DOHH2 (cell line): ENCODE measurements at regions not wholly inside any gene's neighbourhood (a gene's known extent, or its start where the extent isn't known, plus 50 kb on each side); places are given as distances from the start of the nearest gene placed in this dataset.

Experiments used
- H3F3A ChIP-seq: fragments of 200-600 bp; sonication (generic), shearing (Covaris generic); 2 replicates; pipeline ENCODE4 v1.6.0; 2016; ENCODE audit warnings: antibody characterized with exemption, mild to moderate bottlenecking; ENCODE audit not compliant: control insufficient read depth, insufficient read depth
- H3K27ac ChIP-seq: fragments of 200-600 bp; sonication (generic); 2 replicates; pipeline ENCODE4 v1.5.1; 2014; ENCODE audit warnings: low read depth, mild to moderate bottlenecking, low read length, moderate library complexity
- H3K27me3 ChIP-seq: fragments of 200-600 bp; sonication (generic); 2 replicates; pipeline ENCODE4 v1.6.1; 2014; ENCODE audit warnings: mild to moderate bottlenecking, low read length, mixed read lengths; ENCODE audit not compliant: control insufficient read depth
- H3K36me3 ChIP-seq: fragments of 200-600 bp; sonication (generic); 2 replicates; pipeline ENCODE4 v1.6.1; 2014; ENCODE audit warnings: mild to moderate bottlenecking, low read length, moderate library complexity, mixed read lengths; ENCODE audit not compliant: control insufficient read depth
- H3K4me1 ChIP-seq: fragments of 200-600 bp; sonication (generic); 2 replicates; pipeline ENCODE4 v1.6.1; 2014; ENCODE audit warnings: mild to moderate bottlenecking, low read length, mixed read lengths; ENCODE audit not compliant: control insufficient read depth
- H3K4me2 ChIP-seq: fragments of 200-600 bp; sonication (generic); 2 replicates; pipeline ENCODE4 v1.6.0; 2014; ENCODE audit warnings: mild to moderate bottlenecking, low read length, moderate library complexity
- H3K4me3 ChIP-seq: fragments of 200-600 bp; sonication (generic); 2 replicates; pipeline ENCODE4 v1.5.1; 2014; ENCODE audit warnings: mild to moderate bottlenecking, low read length, mixed read lengths
- H3K79me2 ChIP-seq: fragments of 200-600 bp; sonication (generic); 2 replicates; pipeline ENCODE4 v1.6.1; 2014; ENCODE audit warnings: mild to moderate bottlenecking, low read length, mixed read lengths; ENCODE audit not compliant: control insufficient read depth
- H3K9me2 ChIP-seq: fragments of 200-600 bp; sonication (generic); replicated peaks from 2 replicates; pipeline ENCODE4 v1.6.1; 2014; ENCODE audit warnings: mild to moderate bottlenecking, low read length, mixed read lengths; ENCODE audit not compliant: control insufficient read depth
- H3K9me3 ChIP-seq: fragments of 200-600 bp; sonication (generic); 2 replicates; pipeline ENCODE4 v1.6.1; 2014; ENCODE audit warnings: antibody characterized with exemption, low read length, mixed read lengths; ENCODE audit not compliant: control insufficient read depth, insufficient read depth
- H4K20me1 ChIP-seq: fragments of 200-600 bp; sonication (generic); 2 replicates; pipeline ENCODE4 v1.6.0; 2014; ENCODE audit warnings: low read depth, mild to moderate bottlenecking, antibody characterized with exemption, low read length, moderate library complexity; ENCODE audit not compliant: control insufficient read depth, insufficient read depth
- EZH2phosphoT487 ChIP-seq: fragments of 200-600 bp; sonication (generic); IDR thresholded peaks from 2 replicates; pipeline ENCODE4 v1.6.1; 2017; ENCODE audit warnings: borderline replicate concordance, mild to moderate bottlenecking, antibody characterized with exemption, low read length, moderate library complexity, mixed read lengths
- TF ChIP-seq, protein P1 (sequence below): fragments of 200-600 bp; sonication (generic); IDR thresholded peaks from one replicate; pipeline ENCODE4 v1.5.1; 2014; ENCODE audit warnings: antibody characterized with exemption, mild to moderate bottlenecking, low read depth, low read length; ENCODE audit not compliant: poor library complexity, severe bottlenecking

DNA sequence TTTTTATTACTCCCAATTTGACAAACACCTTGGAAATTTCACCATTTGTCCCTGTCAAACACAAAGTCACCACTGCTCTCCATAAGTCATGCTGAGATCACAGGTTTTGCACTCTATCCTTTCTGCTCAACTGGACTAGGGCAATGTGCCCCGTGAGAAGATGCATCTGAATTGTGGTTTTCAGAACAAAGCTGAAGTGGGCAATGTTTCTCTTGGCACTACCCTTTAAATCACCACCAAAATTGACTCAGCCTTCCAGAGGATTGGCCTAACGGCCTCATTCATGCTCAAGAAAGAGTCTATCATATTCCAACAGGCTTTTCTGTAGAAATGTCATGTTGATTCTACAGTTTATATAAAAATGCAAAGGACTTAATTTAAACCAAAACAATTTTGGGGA, 81.0 kb upstream of the TRIO start:
- Histone ChIP-seq H3K27ac (no peak overlapping the region), H3K9me3 (no peaks in the 10 kb centered on the region), H3K36me3 (no peaks in the 10 kb centered on the region), H3K27me3 (peaks cover 6% of the 10 kb centered on the region), H3K79me2 (no peaks in the 10 kb centered on the region), H3K4me1 (no peaks in the 10 kb centered on the region), H3K4me2 (no peak overlapping the region), H3F3A (no peaks in the 10 kb centered on the region), H4K20me1 (no peaks in the 10 kb centered on the region), H3K4me3 (no peak overlapping the region), H3K9me2 (no peaks in the 10 kb centered on the region)
- TF ChIP-seq EZH2phosphoT487: no peak
- TF ChIP-seq, protein P1, sequence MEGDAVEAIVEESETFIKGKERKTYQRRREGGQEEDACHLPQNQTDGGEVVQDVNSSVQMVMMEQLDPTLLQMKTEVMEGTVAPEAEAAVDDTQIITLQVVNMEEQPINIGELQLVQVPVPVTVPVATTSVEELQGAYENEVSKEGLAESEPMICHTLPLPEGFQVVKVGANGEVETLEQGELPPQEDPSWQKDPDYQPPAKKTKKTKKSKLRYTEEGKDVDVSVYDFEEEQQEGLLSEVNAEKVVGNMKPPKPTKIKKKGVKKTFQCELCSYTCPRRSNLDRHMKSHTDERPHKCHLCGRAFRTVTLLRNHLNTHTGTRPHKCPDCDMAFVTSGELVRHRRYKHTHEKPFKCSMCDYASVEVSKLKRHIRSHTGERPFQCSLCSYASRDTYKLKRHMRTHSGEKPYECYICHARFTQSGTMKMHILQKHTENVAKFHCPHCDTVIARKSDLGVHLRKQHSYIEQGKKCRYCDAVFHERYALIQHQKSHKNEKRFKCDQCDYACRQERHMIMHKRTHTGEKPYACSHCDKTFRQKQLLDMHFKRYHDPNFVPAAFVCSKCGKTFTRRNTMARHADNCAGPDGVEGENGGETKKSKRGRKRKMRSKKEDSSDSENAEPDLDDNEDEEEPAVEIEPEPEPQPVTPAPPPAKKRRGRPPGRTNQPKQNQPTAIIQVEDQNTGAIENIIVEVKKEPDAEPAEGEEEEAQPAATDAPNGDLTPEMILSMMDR: no peak

DNA sequence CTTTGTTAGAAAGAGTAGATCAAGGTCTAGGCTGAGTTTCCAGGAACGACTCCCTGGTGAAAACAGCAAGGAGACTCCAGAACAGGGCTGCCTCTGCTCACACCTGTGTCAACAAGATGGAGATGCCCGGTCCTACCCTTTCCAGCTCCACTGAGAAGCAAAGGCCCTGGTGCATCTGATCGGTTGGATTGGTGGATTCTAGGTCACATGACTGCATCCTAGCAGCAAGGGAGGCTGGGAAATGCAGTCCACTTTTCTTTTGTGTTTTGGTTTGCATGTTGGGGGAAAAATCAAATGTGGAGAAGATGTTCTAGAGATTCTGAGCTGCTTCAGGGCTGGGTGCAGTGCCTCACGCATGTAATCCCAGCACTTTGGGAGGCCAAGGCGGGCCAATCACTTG, 82.0 kb upstream of the TRIO start:
- H3K4me2 ChIP-seq: no peak overlapping the region
- peaks cover 6% of the 10 kb centered on the region for H3K27me3 ChIP-seq
- H3K79me2 ChIP-seq: no peaks in the 10 kb centered on the region
- no peak overlapping the region for H3K27ac ChIP-seq
- no peaks in the 10 kb centered on the region for H3K36me3 ChIP-seq
- TF ChIP-seq EZH2phosphoT487: no peak
- TF ChIP-seq, protein P1: no peak
- H3K4me1 ChIP-seq: no peaks in the 10 kb centered on the region
- no peaks in the 10 kb centered on the region for H3K9me2 ChIP-seq
- no peaks in the 10 kb centered on the region for H3F3A ChIP-seq
- H4K20me1 ChIP-seq: no peaks in the 10 kb centered on the region
- H3K4me3 ChIP-seq: no peak overlapping the region
- no peaks in the 10 kb centered on the region for H3K9me3 ChIP-seq

DNA sequence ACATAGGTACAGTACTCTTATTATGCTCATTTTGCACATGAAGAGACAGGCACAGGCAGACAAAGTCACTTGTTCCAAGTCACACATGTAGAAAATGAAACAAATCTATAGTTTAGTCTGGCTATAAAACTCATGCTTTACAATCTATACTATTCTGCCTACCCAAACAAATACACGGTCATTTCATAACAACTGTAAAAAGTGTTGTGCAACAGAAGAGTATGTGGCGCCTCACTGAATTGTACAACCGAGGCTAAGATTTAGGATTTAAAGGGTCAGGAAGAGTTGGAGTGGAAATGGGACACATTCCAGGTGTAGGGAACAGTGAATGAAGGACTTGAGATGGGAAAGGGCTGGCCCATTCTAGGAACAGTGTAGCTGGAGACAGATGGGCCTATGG, 82.9 kb upstream of the TRIO start:
- H3K27me3 ChIP-seq: peaks cover 6% of the 10 kb centered on the region
- TF ChIP-seq, protein P1: no peak
- TF ChIP-seq EZH2phosphoT487: no peak

DNA sequence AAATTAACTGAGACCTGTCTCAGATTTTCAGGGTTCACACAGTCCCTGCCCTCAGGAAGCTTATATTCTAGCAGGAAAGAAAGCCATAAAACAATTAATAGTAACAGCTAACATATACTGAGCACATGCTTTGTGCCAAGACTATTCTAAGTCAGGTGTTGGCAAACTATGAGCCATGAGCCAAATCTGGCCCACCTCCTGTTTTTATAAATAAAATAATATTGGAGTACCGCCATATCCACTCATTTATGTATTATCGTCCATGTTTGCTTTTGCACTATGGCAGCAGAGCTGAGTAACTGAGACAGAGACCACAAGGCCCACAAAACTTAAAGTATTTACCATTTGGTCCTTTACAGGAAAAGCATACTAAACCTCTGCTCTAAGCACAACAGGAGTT, 83.3 kb upstream of the TRIO start:
- no peaks in the 10 kb centered on the region for H3K9me3 ChIP-seq
- no peak overlapping the region for H3K4me2 ChIP-seq
- H3K4me1 ChIP-seq: no peaks in the 10 kb centered on the region
- no peaks in the 10 kb centered on the region for H3K79me2 ChIP-seq
- no peak overlapping the region for H3K27ac ChIP-seq
- no peaks in the 10 kb centered on the region for H3F3A ChIP-seq
- H3K36me3 ChIP-seq: no peaks in the 10 kb centered on the region
- TF ChIP-seq, protein P1: no peak
- TF ChIP-seq EZH2phosphoT487: no peak
- peaks cover 6% of the 10 kb centered on the region for H3K27me3 ChIP-seq
- H4K20me1 ChIP-seq: no peaks in the 10 kb centered on the region
- no peaks in the 10 kb centered on the region for H3K9me2 ChIP-seq
- H3K4me3 ChIP-seq: no peak overlapping the region

More for the DNA sequence above, 82.9 kb upstream of the TRIO start:
- Histone ChIP-seq H3F3A (no peaks in the 10 kb centered on the region), H4K20me1 (no peaks in the 10 kb centered on the region), H3K4me3 (no peak overlapping the region), H3K36me3 (no peaks in the 10 kb centered on the region), H3K79me2 (no peaks in the 10 kb centered on the region), H3K27ac (no peak overlapping the region), H3K4me1 (no peaks in the 10 kb centered on the region), H3K9me3 (no peaks in the 10 kb centered on the region), H3K9me2 (no peaks in the 10 kb centered on the region), H3K4me2 (no peak overlapping the region)
